T-cell (primary cell): ENCODE measurements at regions not wholly inside any gene's neighbourhood (a gene's known extent, or its start where the extent isn't known, plus 50 kb on each side); places are given as distances from the start of the nearest gene placed in this dataset.

Experiments used
- ATAC-seq, 4 experiments: fragments of 200-7000 bp in 3 of 4; fragments of 150-1000 bp in 1 of 4; cut with Tn5 transposase; replicated peaks in 1 of 4; 1 replicate in 3 of 4; 2 replicates in 1 of 4; pipeline ENCODE4 v1.10.0; 2021; ENCODE audit warnings: moderate library complexity in 3 of 4, mild to moderate bottlenecking in 2 of 4, moderate number of reproducible peaks in 1 of 4
- CTCF ChIA-PET, 2 donors: fragments of 300-600 bp; sonication (Branson Sonifier 250); formaldehyde crosslinking; loops; one replicate each; lab custom pipeline; 2022; ENCODE audit warnings: antibody characterized with exemption in 2 of 2; lab: Charles Lee
- POLR2A ChIA-PET, 2 donors: fragments of 300-600 bp; sonication (Branson Sonifier 250); formaldehyde crosslinking; loops; one replicate each; lab custom pipeline; 2022; ENCODE audit warnings: antibody characterized with exemption in 2 of 2; lab: Charles Lee
- DNase-seq, 35 experiments: peaks; one replicate each; pipeline versions ENCODE4 v3.0.0 to v3.0.0-alpha.2; 2013 to 2023
- H3K27ac ChIP-seq: one replicate; pipeline ENCODE4 v1.5.1; 2013; ENCODE audit warnings: low read length
- H3K27me3 ChIP-seq, 2 experiments: replicated peaks in 1 of 2; 1 replicate in 1 of 2; 2 replicates in 1 of 2; pipeline versions ENCODE4 v1.6.1 to v1.7.0; 2013; ENCODE audit warnings: low read length in 1 of 2, mixed read lengths in 1 of 2; ENCODE audit not compliant: control insufficient read depth in 2 of 2, insufficient read depth in 2 of 2; ENCODE audit errors: extremely low read depth in 1 of 2
- H3K36me3 ChIP-seq, 2 donors: 1 replicate in 1 of 2; 2 replicates in 1 of 2; pipeline versions ENCODE4 v1.6.1 to v1.7.0; 2013; ENCODE audit warnings: low read length in 1 of 2; ENCODE audit not compliant: control insufficient read depth in 2 of 2, insufficient read depth in 1 of 2; ENCODE audit errors: extremely low read depth in 1 of 2
- H3K4me1 ChIP-seq, 2 experiments: 1 replicate in 1 of 2; 2 replicates in 1 of 2; pipeline versions ENCODE4 v1.6.1 to v1.7.0; 2013; ENCODE audit warnings: low read length in 2 of 2, mixed read lengths in 1 of 2; ENCODE audit not compliant: insufficient read depth in 2 of 2, control insufficient read depth in 1 of 2; ENCODE audit errors: extremely low read depth in 1 of 2
- H3K4me3 ChIP-seq, 2 donors: 1 replicate in 1 of 2; 2 replicates in 1 of 2; pipeline versions ENCODE4 v1.5.1 to v1.7.0; 2013; ENCODE audit warnings: mild to moderate bottlenecking in 2 of 2, low read length in 1 of 2, moderate library complexity in 1 of 2; ENCODE audit not compliant: control insufficient read depth in 1 of 2; ENCODE audit errors: extremely low read depth in 1 of 2
- H3K9me3 ChIP-seq: 2 replicates; pipeline ENCODE4 v1.7.0; 2013
- H3K27ac Mint-ChIP-seq, 2 donors: one replicate each; pipeline ENCODE4 v1.8.0; 2020 to 2021; ENCODE audit warnings: mild to moderate bottlenecking in 2 of 2, mixed read lengths in 2 of 2
- H3K27me3 Mint-ChIP-seq, 2 donors: one replicate each; pipeline ENCODE4 v1.8.0; 2021 to 2022; ENCODE audit warnings: mixed read lengths in 2 of 2
- H3K36me3 Mint-ChIP-seq: one replicate; pipeline ENCODE4 v1.8.0; 2021; ENCODE audit warnings: mixed read lengths
- H3K4me1 Mint-ChIP-seq, 3 donors: one replicate each; pipeline ENCODE4 v1.8.0; 2020 to 2022; ENCODE audit warnings: mixed read lengths in 3 of 3, mild to moderate bottlenecking in 1 of 3
- H3K4me3 Mint-ChIP-seq, 3 donors: one replicate each; pipeline ENCODE4 v1.8.0; 2020 to 2022; ENCODE audit warnings: mild to moderate bottlenecking in 3 of 3, mixed read lengths in 3 of 3, moderate library complexity in 3 of 3
- H3K9me3 Mint-ChIP-seq, 3 donors: one replicate each; pipeline ENCODE4 v1.8.0; 2020 to 2022; ENCODE audit warnings: mixed read lengths in 3 of 3
- WGBS: methylation state at CpG from one replicate; pipeline ENCODE4 v1.1.5; 2013; ENCODE audit warnings: missing lambda C conversion rate; ENCODE audit not compliant: insufficient coverage; 5-methylcytosine and 5-hydroxymethylcytosine counted together

GRCh38 chr16:73143002-73143401 is 95.1 kb upstream of the ZFHX3 start:
- no peak overlapping the region for H3K27ac Mint-ChIP-seq
- ATAC-seq (no peak), DNase-seq (no peak)
- POLR2A ChIA-PET: no interaction called here
- H3K4me3 Mint-ChIP-seq: no peak overlapping the region
- H3K27ac ChIP-seq: no peak overlapping the region
- no peaks in the 10 kb centered on the region for H3K4me1 Mint-ChIP-seq
- H3K27me3 ChIP-seq: peaks cover 0 to 5% of the 10 kb centered on the region in 2 experiments
- peaks cover 0 to 2% (median 0%) of the 10 kb centered on the region in 3 donors for H3K9me3 Mint-ChIP-seq
- CTCF ChIA-PET: interaction anchor here in 1 of 2 donors (0.6 kb wide), 1 partner anchor 503 kb away, joined by 3 read pairs; no protein-coding TSS in a partner anchor
- H3K4me3 ChIP-seq: no peak overlapping the region
- no peaks in the 10 kb centered on the region for H3K4me1 ChIP-seq
- no peaks in the 10 kb centered on the region for H3K9me3 ChIP-seq
- WGBS: no CpG with 5 or more reads among the region's 6 CpGs
- H3K36me3 ChIP-seq: no peaks in the 10 kb centered on the region
- H3K36me3 Mint-ChIP-seq: no peaks in the 10 kb centered on the region
- no peaks in the 10 kb centered on the region for H3K27me3 Mint-ChIP-seq

DNA sequence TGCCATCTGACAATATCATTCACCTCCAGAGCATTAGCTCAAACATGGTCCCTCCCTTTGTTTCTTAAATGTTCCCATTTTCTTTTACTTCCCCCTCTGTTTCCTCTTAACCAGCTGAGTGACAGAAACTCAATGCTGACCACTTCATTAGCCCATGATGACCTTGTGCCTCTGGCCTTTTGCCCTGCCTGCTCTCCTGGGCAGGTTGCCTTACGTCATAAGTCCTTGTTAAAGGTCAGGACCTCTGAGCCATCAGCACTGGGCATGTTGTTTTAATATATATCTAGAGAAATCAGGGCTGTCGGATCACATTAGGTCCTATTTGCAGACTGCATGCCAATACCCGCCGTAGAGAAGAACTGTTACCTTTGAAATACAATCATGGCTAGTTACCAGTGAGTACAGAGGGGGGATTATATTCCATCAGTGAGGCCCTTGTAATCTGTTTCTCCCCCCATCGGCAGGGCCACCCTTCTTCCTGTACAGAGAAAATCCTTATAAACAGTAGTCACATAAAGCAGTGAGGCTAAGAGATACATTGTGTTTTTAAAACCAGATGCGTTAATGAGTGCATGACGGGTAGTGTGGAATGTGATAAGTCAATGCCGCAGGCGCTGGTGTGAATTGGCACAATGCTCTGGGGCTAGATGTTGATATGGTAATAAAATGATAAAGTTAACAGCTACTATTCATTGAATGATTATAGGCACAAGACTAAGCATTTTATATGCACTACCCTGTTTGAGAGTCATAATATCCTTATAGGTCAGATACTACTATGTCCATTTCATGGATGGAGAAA is 94.3 kb upstream of the ZFHX3 start:
- no peak overlapping the region for H3K4me3 ChIP-seq
- Mint-ChIP-seq H3K27me3 (no peaks in the 10 kb centered on the region), H3K9me3 (peaks cover 0 to 2% (median 0%) of the 10 kb centered on the region in 3 donors), H3K36me3 (no peaks in the 10 kb centered on the region), H3K4me3 (no peak overlapping the region), H3K27ac (no peak overlapping the region), H3K4me1 (no peaks in the 10 kb centered on the region)
- no peaks in the 10 kb centered on the region for H3K36me3 ChIP-seq
- ATAC-seq (no peak), DNase-seq (no peak)
- peaks cover 0 to 5% of the 10 kb centered on the region in 2 experiments for H3K27me3 ChIP-seq
- ChIA-PET POLR2A (no interaction called here), CTCF (no interaction called here)
- no peak overlapping the region for H3K27ac ChIP-seq
- no peaks in the 10 kb centered on the region for H3K9me3 ChIP-seq
- WGBS: no CpG with 5 or more reads among the region's 9 CpGs
- no peaks in the 10 kb centered on the region for H3K4me1 ChIP-seq

DNA sequence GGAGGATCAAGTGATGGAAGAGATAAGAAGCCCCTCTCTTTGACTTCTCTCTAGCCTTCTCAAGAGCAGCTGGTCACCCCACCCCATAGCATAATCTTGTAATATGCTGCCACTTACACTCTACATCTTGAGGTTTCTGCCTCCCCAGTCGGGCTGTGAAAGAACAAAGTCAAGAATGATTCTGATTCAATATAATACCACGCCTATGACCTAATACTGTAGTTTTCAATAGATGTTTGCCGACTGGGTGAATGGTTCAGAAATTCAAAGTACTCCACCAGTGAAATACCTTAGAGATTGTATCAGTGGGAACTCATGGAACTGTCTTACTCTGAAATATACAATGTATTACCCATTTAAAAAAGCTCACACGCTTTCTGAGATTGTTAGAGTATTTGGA is 93.0 kb upstream of the ZFHX3 start:
- H3K4me1 ChIP-seq: no peaks in the 10 kb centered on the region
- no peak overlapping the region for H3K4me3 ChIP-seq
- Mint-ChIP-seq H3K27ac (no peak overlapping the region), H3K4me3 (no peak overlapping the region), H3K36me3 (no peaks in the 10 kb centered on the region), H3K9me3 (peaks cover 0 to 2% (median 0%) of the 10 kb centered on the region in 3 donors), H3K4me1 (no peaks in the 10 kb centered on the region), H3K27me3 (no peaks in the 10 kb centered on the region)
- no peaks in the 10 kb centered on the region for H3K9me3 ChIP-seq
- DNase-seq (no peak), ATAC-seq (no peak)
- CTCF ChIA-PET: no interaction called here
- H3K27me3 ChIP-seq: peaks cover 0 to 5% of the 10 kb centered on the region in 2 experiments
- WGBS: no CpG with 5 or more reads among the region's 4 CpGs
- POLR2A ChIA-PET: no interaction called here
- H3K27ac ChIP-seq: no peak overlapping the region
- H3K36me3 ChIP-seq: no peaks in the 10 kb centered on the region

GRCh38 chr16:73131156-73131862 is 83.4 kb upstream of the ZFHX3 start:
- 81% methylated on average over 5 of the region's 7 CpGs for WGBS
- ATAC-seq (no peak), DNase-seq (no peak)
- no peaks in the 10 kb centered on the region for H3K4me1 Mint-ChIP-seq
- no peak overlapping the region for H3K4me3 ChIP-seq
- H3K36me3 Mint-ChIP-seq: no peaks in the 10 kb centered on the region
- no peak overlapping the region for H3K4me3 Mint-ChIP-seq
- H3K27ac Mint-ChIP-seq: no peak overlapping the region
- no peaks in the 10 kb centered on the region for H3K27me3 Mint-ChIP-seq
- H3K9me3 ChIP-seq: no peaks in the 10 kb centered on the region
- CTCF ChIA-PET: no interaction called here
- H3K27me3 ChIP-seq: no peaks in the 10 kb centered on the region
- no peaks in the 10 kb centered on the region for H3K4me1 ChIP-seq
- POLR2A ChIA-PET: no interaction called here
- H3K36me3 ChIP-seq: no peaks in the 10 kb centered on the region
- H3K9me3 Mint-ChIP-seq: peaks cover 0 to 5% (median 3%) of the 10 kb centered on the region in 3 donors
- no peak overlapping the region for H3K27ac ChIP-seq

- no peaks in the 10 kb centered on the region for H3K36me3 ChIP-seq
- CTCF ChIA-PET: no interaction called here
- Mint-ChIP-seq H3K9me3 (peaks cover 0 to 5% (median 3%) of the 10 kb centered on the region in 3 donors), H3K27ac (no peak overlapping the region), H3K4me1 (peaks cover 0 to 3% (median 0%) of the 10 kb centered on the region in 3 donors), H3K36me3 (no peaks in the 10 kb centered on the region), H3K27me3 (no peaks in the 10 kb centered on the region), H3K4me3 (no peak overlapping the region)
- no peak for DNase-seq
- no peak overlapping the region for H3K27ac ChIP-seq
- POLR2A ChIA-PET: no interaction called here
- no peak overlapping the region for H3K4me3 ChIP-seq
- no peaks in the 10 kb centered on the region for H3K4me1 ChIP-seq
- no peaks in the 10 kb centered on the region for H3K9me3 ChIP-seq
- whole genome bisulfite sequencing: over 99% methylated on average over 10 of the region's 13 CpGs
- no peak for ATAC-seq
- H3K27me3 ChIP-seq: peaks cover 0 to 4% of the 10 kb centered on the region in 2 experiments
Observed at GRCh38 chr16:73129455-73129854, 81.5 kb upstream of the ZFHX3 start.

GRCh38 chr16:73126525-73126853 is 78.6 kb upstream of the ZFHX3 start:
- no peak overlapping the region for H3K4me3 Mint-ChIP-seq
- no peaks in the 10 kb centered on the region for H3K27me3 Mint-ChIP-seq

More at GRCh38 chr16:73126525-73126853, 78.6 kb upstream of the ZFHX3 start:
- Mint-ChIP-seq H3K9me3 (peaks cover 0 to 5% (median 2%) of the 10 kb centered on the region in 3 donors), H3K4me1 (peaks cover 7 to 25% (median 13%) of the 10 kb centered on the region in 3 donors), H3K36me3 (no peaks in the 10 kb centered on the region), H3K27ac (no peak overlapping the region)
- H3K9me3 ChIP-seq: no peaks in the 10 kb centered on the region
- ChIA-PET POLR2A (no interaction called here), CTCF (no interaction called here)
- H3K36me3 ChIP-seq: no peaks in the 10 kb centered on the region
- no peak overlapping the region for H3K4me3 ChIP-seq
- ATAC-seq (no peak), DNase-seq (no peak)
- peaks cover 13 to 15% of the 10 kb centered on the region in 2 experiments for H3K4me1 ChIP-seq
- H3K27ac ChIP-seq: no peak overlapping the region
- 81% methylated on average over 3 of the region's 6 CpGs for WGBS
- peaks cover 0 to 8% of the 10 kb centered on the region in 2 experiments for H3K27me3 ChIP-seq
